PFSK-1 (cell line): ENCODE measurements at regions not wholly inside any gene's neighbourhood (a gene's known extent, or its start where the extent isn't known, plus 50 kb on each side); places are given as distances from the start of the nearest gene placed in this dataset.

Experiments
- REST ChIP-seq, 2 experiments: IDR thresholded peaks; 2 replicates each; pipeline versions ENCODE4 v1.6.1 to v1.8.0; 2011 to 2012; ENCODE audit warnings: low read depth in 2 of 2, low read length in 2 of 2, control low read depth in 1 of 2, inconsistent platforms in 1 of 2, mild to moderate bottlenecking in 1 of 2, moderate library complexity in 1 of 2; ENCODE audit not compliant: insufficient read depth in 1 of 2
- TAF1 ChIP-seq: IDR thresholded peaks from 2 replicates; pipeline ENCODE4 v1.6.1; 2012; ENCODE audit warnings: low read length, control low read depth, borderline replicate concordance; ENCODE audit not compliant: insufficient read depth

GRCh38 chr4:33954759-33955158 is 2289.6 kb downstream of the ARAP2 start:
- no peak for TF ChIP-seq REST (IDR thresholded peaks at IDR 0.05; ENCODE audit: insufficient read depth in 1 of 2, low read depth in 2 of 2, low read length in 2 of 2)
- no peak for TF ChIP-seq TAF1
